ENCODE measurements at regions not wholly inside any gene's neighbourhood (a gene's known extent, or its start where the extent isn't known, plus 50 kb on each side); places are given as distances from the start of the nearest gene placed in this dataset.

- TF ChIP-seq POLR2AphosphoS5 (IDR thresholded peaks at IDR 0.05; ENCODE audit: low read depth, low read length) (no peak), PAX5 (IDR thresholded peaks at IDR 0.05; ENCODE audit: insufficient read depth, low read length, severe bottlenecking) (no peak), POLR2A (IDR thresholded peaks at IDR 0.05; ENCODE audit: low read depth, low read length) (no peak)
Measured at GRCh38 chr18:1806884-1807615, 764.3 kb downstream of the METTL4 start.

Data from GM12891 (cell line).